ENCODE measurements at regions not wholly inside any gene's neighbourhood (a gene's known extent, or its start where the extent isn't known, plus 50 kb on each side); places are given as distances from the start of the nearest gene placed in this dataset.
A peak's percentile ranks its signal among the peaks of the same experiment; 100 is the strongest.
"Not testable (repeated sequence)": the region's sequence is repeated elsewhere in the genome, so short reads cannot be mapped to it uniquely, and the experiment has no call there.

GRCh38 chr18:22701795-22702194 is 231.3 kb upstream of the RBBP8 start:
- H3K9me3 ChIP-seq = no peaks in the 10 kb centered on the region
- ATAC-seq (no peak), DNase-seq (no peak)
- H3K27me3 ChIP-seq (ENCODE audit: insufficient read depth in 3 of 3, low read length in 2 of 3) = peaks cover 0 to 3% (median 0%) of the 10 kb centered on the region in 3 donors
- WGBS, 3 donors = 83 to 86% (median 85%) methylated on average over 4 of the region's 4 CpGs
- H3K4me1 ChIP-seq = no peaks in the 10 kb centered on the region
- H3K4me3 ChIP-seq = no peak overlapping the region
- intact Hi-C loops (cut with DNase I) = no loop called here
- no peak overlapping the region for H3K27ac ChIP-seq
- H3K36me3 ChIP-seq (ENCODE audit: insufficient read depth in 1 of 2, low read depth in 1 of 2) = no peaks in the 10 kb centered on the region
- no peak for TF ChIP-seq CTCF (IDR thresholded peaks at IDR 0.05)

- H3K9me3 ChIP-seq = no peaks in the 10 kb centered on the region
- no peak overlapping the region for H3K4me3 ChIP-seq
- H3K27ac ChIP-seq = no peak overlapping the region
- WGBS, 3 donors = 41 to 50% (median 48%) methylated on average over 3 of the region's 3 CpGs
- no peak for TF ChIP-seq CTCF (IDR thresholded peaks at IDR 0.05)
- H3K4me1 ChIP-seq = no peaks in the 10 kb centered on the region
- H3K36me3 ChIP-seq (ENCODE audit: insufficient read depth in 1 of 2, low read depth in 1 of 2) = no peaks in the 10 kb centered on the region
- intact Hi-C loops (cut with DNase I) = no loop called here
- ATAC-seq (no peak), DNase-seq (no peak)
- peaks cover 0 to 3% (median 0%) of the 10 kb centered on the region in 3 donors for H3K27me3 ChIP-seq (ENCODE audit: insufficient read depth in 3 of 3, low read length in 2 of 3)
Observed at GRCh38 chr18:22702806-22703205, 230.3 kb upstream of the RBBP8 start.

- 47 to 49% (median 48%) methylated on average over 9 of the region's 9 CpGs for WGBS, 3 donors
Observed at GRCh38 chr18:22703883-22704585, 229.1 kb upstream of the RBBP8 start.

GRCh38 chr18:22704586-22704918 is 228.6 kb upstream of the RBBP8 start:
- DNase-seq = no peak
- no peaks in the 10 kb centered on the region for H3K27me3 ChIP-seq (ENCODE audit: insufficient read depth in 3 of 3, low read length in 2 of 3)
- H3K9me3 ChIP-seq = no peaks in the 10 kb centered on the region
- ATAC-seq = no peak
- H3K27ac ChIP-seq = no peak overlapping the region
- no peaks in the 10 kb centered on the region for H3K36me3 ChIP-seq (ENCODE audit: insufficient read depth in 1 of 2, low read depth in 1 of 2)
- intact Hi-C loops (cut with DNase I) = no loop called here
- no peak for TF ChIP-seq CTCF (IDR thresholded peaks at IDR 0.05)
- no peaks in the 10 kb centered on the region for H3K4me1 ChIP-seq
- WGBS, 3 donors = 95 to 100% (median 96%) methylated on average over 1 of the region's 1 CpG
- H3K4me3 ChIP-seq = no peak overlapping the region

More at GRCh38 chr18:22703883-22704585, 229.1 kb upstream of the RBBP8 start:
- TF ChIP-seq CTCF (IDR thresholded peaks at IDR 0.05) = peak; percentile 59
- DNase-seq = no peak
- Histone ChIP-seq H3K4me1 (no peaks in the 10 kb centered on the region), H3K4me3 (no peak overlapping the region), H3K36me3 (ENCODE audit: insufficient read depth in 1 of 2, low read depth in 1 of 2) (no peaks in the 10 kb centered on the region), H3K27ac (no peak overlapping the region), H3K27me3 (ENCODE audit: insufficient read depth in 3 of 3, low read length in 2 of 3) (no peaks in the 10 kb centered on the region), H3K9me3 (no peaks in the 10 kb centered on the region)
- intact Hi-C loops (cut with DNase I) = no loop called here
- peak in 2 of 4 donors; percentile 51 to 58 for ATAC-seq

GRCh38 chr18:22705328-22705727 is 227.8 kb upstream of the RBBP8 start:
- Histone ChIP-seq H3K9me3 (no peaks in the 10 kb centered on the region), H3K27ac (no peak overlapping the region), H3K36me3 (ENCODE audit: insufficient read depth in 1 of 2, low read depth in 1 of 2) (no peaks in the 10 kb centered on the region), H3K27me3 (ENCODE audit: insufficient read depth in 3 of 3, low read length in 2 of 3) (no peaks in the 10 kb centered on the region), H3K4me1 (no peaks in the 10 kb centered on the region), H3K4me3 (no peak overlapping the region)
- no peak for DNase-seq
- intact Hi-C loops (cut with DNase I) = no loop called here
- no peak for TF ChIP-seq CTCF (IDR thresholded peaks at IDR 0.05)
- ATAC-seq = no peak
- 77 to 81% (median 79%) methylated on average over 1 of the region's 1 CpG for WGBS, 3 donors

- H3K4me1 ChIP-seq; H3K36me3 ChIP-seq (ENCODE audit: insufficient read depth in 1 of 2, low read depth in 1 of 2); intact Hi-C loops (cut with DNase I); H3K27me3 ChIP-seq (ENCODE audit: insufficient read depth in 3 of 3, low read length in 2 of 3); ATAC-seq; H3K4me3 ChIP-seq; H3K9me3 ChIP-seq; H3K27ac ChIP-seq; DNase-seq: not testable (repeated sequence)
- WGBS, 3 donors = 89 to 92% (median 90%) methylated on average over 3 of the region's 3 CpGs
Observed at GRCh38 chr18:22706025-22706424, 227.1 kb upstream of the RBBP8 start.

All from psoas muscle (tissue), 7 donors.